HG03280 (cell line): ENCODE measurements at regions not wholly inside any gene's neighbourhood (a gene's known extent, or its start where the extent isn't known, plus 50 kb on each side); places are given as distances from the start of the nearest gene placed in this dataset.
A peak's percentile ranks its signal among the peaks of the same experiment; 100 is the strongest.

Experiments used
- ATAC-seq: cut with Tn5 transposase; IDR thresholded peaks from one replicate; pipeline ENCODE4 v1.9.1; 2021; ENCODE audit warnings: mild to moderate bottlenecking, moderate library complexity; ENCODE audit not compliant: unreplicated experiment

- ATAC-seq, result no peak
These were observed 220.3 kb downstream of the OR13H1 start for GRCh38 chrX:131764216-131764615.

- no peak for ATAC-seq
These were observed 234.7 kb downstream of the OR13H1 start for GRCh38 chrX:131778269-131779218.

- no peak for ATAC-seq
These were observed 235.4 kb downstream of the OR13H1 start for GRCh38 chrX:131779306-131779705.

- ATAC-seq, result no peak
These were observed 235.9 kb downstream of the OR13H1 start for GRCh38 chrX:131779741-131780140.

GRCh38 chrX:131782646-131783045 is 238.8 kb downstream of the OR13H1 start:
- ATAC-seq, result no peak

GRCh38 chrX:131783555-131784308 is 239.4 kb upstream of the STK26 start:
- ATAC-seq, result no peak

GRCh38 chrX:131789664-131790063 is 233.4 kb upstream of the STK26 start:
- ATAC-seq, result peak; percentile 77

- ATAC-seq, result no peak
These were observed 231.3 kb upstream of the STK26 start for GRCh38 chrX:131791608-131792355.

- ATAC-seq, result no peak
These were observed 230.7 kb upstream of the STK26 start for GRCh38 chrX:131792356-131792749.

- no peak for ATAC-seq
These were observed 230.2 kb upstream of the STK26 start for GRCh38 chrX:131792789-131793462.

GRCh38 chrX:131795442-131796229 is 227.5 kb upstream of the STK26 start:
- no peak for ATAC-seq

GRCh38 chrX:131801066-131801465 is 222.0 kb upstream of the STK26 start:
- no peak for ATAC-seq

GRCh38 chrX:131801911-131802310 is 221.2 kb upstream of the STK26 start:
- no peak for ATAC-seq

- ATAC-seq, result no peak
These were observed 220.1 kb upstream of the STK26 start for GRCh38 chrX:131802836-131803626.

- peak; percentile 93 for ATAC-seq
These were observed 210.0 kb upstream of the STK26 start for GRCh38 chrX:131812847-131813825.

- no peak for ATAC-seq
These were observed 206.5 kb upstream of the STK26 start for GRCh38 chrX:131816551-131817136.

GRCh38 chrX:131818297-131818936 is 204.7 kb upstream of the STK26 start:
- ATAC-seq, result no peak
